ENCODE measurements at regions not wholly inside any gene's neighbourhood (a gene's known extent, or its start where the extent isn't known, plus 50 kb on each side); places are given as distances from the start of the nearest gene placed in this dataset.

DNA sequence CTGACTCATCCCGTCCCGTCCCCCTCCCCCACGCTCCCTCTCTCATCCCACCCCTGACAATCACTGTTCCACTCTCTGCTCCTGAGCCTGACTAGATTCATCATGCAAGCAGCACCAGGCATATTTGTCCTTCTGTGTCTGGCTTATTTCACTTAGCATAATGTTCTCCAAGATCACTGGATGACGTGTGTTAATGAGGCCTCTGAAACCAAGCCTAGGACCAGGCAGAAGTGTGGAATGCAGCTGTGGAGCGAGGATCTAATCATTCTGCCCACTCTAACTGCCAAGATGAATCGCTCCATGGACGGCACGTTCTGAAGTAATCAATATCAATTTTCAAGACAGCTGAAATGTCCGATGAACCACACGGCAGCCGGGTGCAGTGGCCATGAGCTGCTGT lies 122.4 kb upstream of the ZNF236 start:
- TF ChIP-seq POLR2AphosphoS5 (IDR thresholded peaks at IDR 0.05), result peak in 1 of 3 donors; percentile 69
- TF ChIP-seq POLR2A (IDR thresholded peaks at IDR 0.05), result no peak
- no peak for TF ChIP-seq CTCF (IDR thresholded peaks at IDR 0.05)

Data from transverse colon (tissue), 4 donors.